K562 (cell line): ENCODE measurements at regions not wholly inside any gene's neighbourhood (a gene's known extent, or its start where the extent isn't known, plus 50 kb on each side); places are given as distances from the start of the nearest gene placed in this dataset.

Experiments used
- ATAC-seq: fragments of 200-7000 bp; cut with Tn5 transposase; 3 replicates; pipeline ENCODE4 v1.9.1; 2020; ENCODE audit warnings: moderate library complexity
- BruUV-seq: library from RNA; stranded (reverse); fragments of 400-500 nt; replicated peaks from 2 replicates; lab custom pipeline; 2021; lab: Mats Ljungman, UMichigan
- CTCF ChIA-PET: fragments of 300-600 bp; formaldehyde crosslinking; extraction: SDS; loops from one replicate; lab custom pipeline; 2021; ENCODE audit warnings: low intra/inter-chr PET ratio; lab: Yijun Ruan, JAX
- POLR2A ChIA-PET: fragments of 300-600, 350-650 bp; sonication (Branson Sonifier 250); formaldehyde crosslinking; extraction: SDS; loops from one replicate; lab custom pipeline; 2021; ENCODE audit warnings: antibody characterized with exemption, inconsistent platforms; lab: Yijun Ruan, JAX
- DNase-seq, 4 experiments: peaks; one replicate each; pipeline versions ENCODE4 v3.0.0 to v3.0.0-alpha.2; 2011 to 2018; ENCODE audit warnings: low spot score in 3 of 4, mixed read lengths in 3 of 4; ENCODE audit errors: extremely low read depth in 1 of 4
- FAIRE-seq: peaks from 2 replicates; lab custom pipeline; 2011; peaks lifted over from hg19 to GRCh38; lab: Jason Lieb, UNC
- H2AFZ ChIP-seq: 2 replicates; pipeline ENCODE4 v1.6.0; 2011; ENCODE audit warnings: low read depth, low read length, control low read depth, inconsistent platforms
- H3K27ac ChIP-seq: fragments of 200-600 bp; 3 replicates; pipeline ENCODE4 v1.8.0; 2011; ENCODE audit warnings: low read depth, mild to moderate bottlenecking, control low read depth, inconsistent platforms, low read length, moderate library complexity, mixed read lengths; ENCODE audit errors: extremely low read depth
- H3K27me3 ChIP-seq, 2 experiments: fragments of 300-600 bp in 1 of 2; 2 replicates in 1 of 2; 3 replicates in 1 of 2; pipeline versions ENCODE4 v1.6.0 to v1.8.0; 2011; ENCODE audit warnings: inconsistent platforms in 2 of 2, low read length in 2 of 2, mild to moderate bottlenecking in 1 of 2, mixed read lengths in 1 of 2, moderate library complexity in 1 of 2; ENCODE audit not compliant: control insufficient read depth in 2 of 2, insufficient read depth in 2 of 2
- H3K36me3 ChIP-seq: fragments of 300-600 bp; 3 replicates; pipeline ENCODE4 v1.8.0; 2011; ENCODE audit warnings: mild to moderate bottlenecking, low read length, inconsistent platforms; ENCODE audit not compliant: control insufficient read depth, insufficient read depth
- H3K4me1 ChIP-seq, 2 experiments: fragments of 200-600 bp in 1 of 2; replicated peaks in 1 of 2; 2 replicates in 1 of 2; 3 replicates in 1 of 2; pipeline versions ENCODE4 v1.5.1 to v1.8.0; 2011; ENCODE audit warnings: inconsistent platforms in 2 of 2, low read length in 2 of 2, mild to moderate bottlenecking in 1 of 2, mixed read lengths in 1 of 2, moderate library complexity in 1 of 2; ENCODE audit not compliant: control insufficient read depth in 2 of 2, insufficient read depth in 2 of 2
- H3K4me2 ChIP-seq: 2 replicates; pipeline ENCODE4 v1.6.1; 2011; ENCODE audit warnings: low read length, control low read depth, inconsistent platforms, mixed read lengths; ENCODE audit not compliant: insufficient read depth
- H3K4me3 ChIP-seq: fragments of 200-600 bp; sonication (generic), shearing (Covaris generic); 2 replicates; pipeline ENCODE4 v1.5.1; 2016; ENCODE audit warnings: control low read depth, inconsistent platforms
- H3K79me2 ChIP-seq: fragments of 200-600 bp; 3 replicates; pipeline ENCODE4 v1.8.0; 2011; ENCODE audit warnings: low read length, inconsistent platforms; ENCODE audit not compliant: control insufficient read depth, insufficient read depth
- H3K9ac ChIP-seq, 2 experiments: 2 replicates each; pipeline versions ENCODE4 v1.6.0 to v1.6.1; 2011; ENCODE audit warnings: low read depth in 2 of 2, low read length in 2 of 2, control low read depth in 1 of 2, inconsistent platforms in 1 of 2, mild to moderate bottlenecking in 1 of 2, mixed read lengths in 1 of 2; ENCODE audit not compliant: insufficient read depth in 1 of 2
- H3K9me1 ChIP-seq: one replicate; pipeline ENCODE4 v1.6.0; 2011; ENCODE audit warnings: inconsistent platforms, mild to moderate bottlenecking, low read length, moderate library complexity; ENCODE audit not compliant: control insufficient read depth, insufficient read depth
- H3K9me3 ChIP-seq: replicated peaks from 2 replicates; pipeline ENCODE4 v1.5.1; 2011; ENCODE audit warnings: low read depth, low read length, inconsistent platforms; ENCODE audit not compliant: control insufficient read depth, insufficient read depth
- H4K20me1 ChIP-seq: replicated peaks from 2 replicates; pipeline ENCODE4 v1.6.1; 2011; ENCODE audit warnings: low read length, inconsistent platforms, mixed read lengths; ENCODE audit not compliant: control insufficient read depth, insufficient read depth
- CHD2 ChIP-seq: IDR thresholded peaks from 2 replicates; pipeline ENCODE4 v1.6.1; 2011; ENCODE audit warnings: low read depth, low read length
- EP400 ChIP-seq: fragments of 450-650 bp; IDR thresholded peaks from 2 replicates; pipeline ENCODE4 v1.6.1; 2017; ENCODE audit warnings: antibody characterized with exemption, mild to moderate bottlenecking, moderate library complexity
- HIVEP1 ChIP-seq: fragments of 250-450 bp; sonication (Bioruptor Pico); IDR thresholded peaks from 2 replicates; pipeline ENCODE4 v1.4.0; 2020; ENCODE audit warnings: mild to moderate bottlenecking
- NBN ChIP-seq: fragments of 450-650 bp; IDR thresholded peaks from 2 replicates; pipeline ENCODE4 v1.6.1; 2016; ENCODE audit warnings: low read depth, mild to moderate bottlenecking
- TARDBP ChIP-seq: fragments of 450-650 bp; IDR thresholded peaks from 2 replicates; pipeline ENCODE4 v1.6.1; 2016
- USF1 ChIP-seq: sonication (generic); formaldehyde crosslinking; IDR thresholded peaks from 2 replicates; pipeline ENCODE4 v1.9.0; 2022; ENCODE audit warnings: mild to moderate bottlenecking, missing genetic modification reagents
- ZC3H4 ChIP-seq: sonication (generic); formaldehyde crosslinking; IDR thresholded peaks from 2 replicates; pipeline ENCODE4 v1.9.0; 2021; ENCODE audit warnings: missing genetic modification reagents, borderline replicate concordance
- ZFP30 ChIP-seq: fragments of 250-450 bp; sonication (Bioruptor Pico); IDR thresholded peaks from 2 replicates; pipeline ENCODE4 v1.8.0; 2022; ENCODE audit warnings: moderate library complexity, mild to moderate bottlenecking, inconsistent platforms, borderline replicate concordance
- ZNF75A ChIP-seq: fragments of 450-650 bp; formaldehyde crosslinking; IDR thresholded peaks from 2 replicates; pipeline ENCODE4 v1.4.0; 2020; ENCODE audit warnings: mild to moderate bottlenecking
- in situ Hi-C: fragments of 300-500 bp; cut with MboI; formaldehyde crosslinking; loops from 4 replicates; pipeline ENCODE4 v1.15.0; 2018; ENCODE audit warnings: inconsistent platforms, mixed read lengths
- intact Hi-C: fragments of 100-400 bp; cut with micrococcal nuclease; formaldehyde crosslinking; loops from 2 replicates; pipeline ENCODE4 v1.14.2; 2022
- TF ChIP-seq, protein P1 (sequence below): fragments of 250-450 bp; sonication (Bioruptor Pico); IDR thresholded peaks from 2 replicates; pipeline ENCODE4 v1.5.0; 2021
- TF ChIP-seq, protein P2 (sequence below): sonication (generic); formaldehyde crosslinking; IDR thresholded peaks from 2 replicates; pipeline ENCODE4 v1.4.0; 2020; ENCODE audit warnings: mild to moderate bottlenecking, missing genetic modification reagents
- TF ChIP-seq, protein P3 (sequence below): fragments of 250-450 bp; sonication (Bioruptor Pico); IDR thresholded peaks from 2 replicates; pipeline ENCODE4 v1.5.0; 2020; ENCODE audit warnings: mild to moderate bottlenecking, borderline replicate concordance

- no peaks in the 10 kb centered on the region for H3K4me1 ChIP-seq
- no peak overlapping the region for H3K9ac ChIP-seq
- no peak overlapping the region for H3K27ac ChIP-seq
- no peak for ATAC-seq
- TF ChIP-seq USF1 (CRISPR knock-in tag) (no peak), HIVEP1 (CRISPR knock-in tag) (no peak), ZNF75A (no peak), ZC3H4 (CRISPR knock-in tag) (no peak), TARDBP (no peak), NBN (no peak), ZFP30 (no peak), CHD2 (no peak), EP400 (no peak)
- TF ChIP-seq, protein P1, sequence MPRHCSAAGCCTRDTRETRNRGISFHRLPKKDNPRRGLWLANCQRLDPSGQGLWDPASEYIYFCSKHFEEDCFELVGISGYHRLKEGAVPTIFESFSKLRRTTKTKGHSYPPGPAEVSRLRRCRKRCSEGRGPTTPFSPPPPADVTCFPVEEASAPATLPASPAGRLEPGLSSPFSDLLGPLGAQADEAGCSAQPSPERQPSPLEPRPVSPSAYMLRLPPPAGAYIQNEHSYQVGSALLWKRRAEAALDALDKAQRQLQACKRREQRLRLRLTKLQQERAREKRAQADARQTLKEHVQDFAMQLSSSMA: no peak
- TF ChIP-seq, protein P2, sequence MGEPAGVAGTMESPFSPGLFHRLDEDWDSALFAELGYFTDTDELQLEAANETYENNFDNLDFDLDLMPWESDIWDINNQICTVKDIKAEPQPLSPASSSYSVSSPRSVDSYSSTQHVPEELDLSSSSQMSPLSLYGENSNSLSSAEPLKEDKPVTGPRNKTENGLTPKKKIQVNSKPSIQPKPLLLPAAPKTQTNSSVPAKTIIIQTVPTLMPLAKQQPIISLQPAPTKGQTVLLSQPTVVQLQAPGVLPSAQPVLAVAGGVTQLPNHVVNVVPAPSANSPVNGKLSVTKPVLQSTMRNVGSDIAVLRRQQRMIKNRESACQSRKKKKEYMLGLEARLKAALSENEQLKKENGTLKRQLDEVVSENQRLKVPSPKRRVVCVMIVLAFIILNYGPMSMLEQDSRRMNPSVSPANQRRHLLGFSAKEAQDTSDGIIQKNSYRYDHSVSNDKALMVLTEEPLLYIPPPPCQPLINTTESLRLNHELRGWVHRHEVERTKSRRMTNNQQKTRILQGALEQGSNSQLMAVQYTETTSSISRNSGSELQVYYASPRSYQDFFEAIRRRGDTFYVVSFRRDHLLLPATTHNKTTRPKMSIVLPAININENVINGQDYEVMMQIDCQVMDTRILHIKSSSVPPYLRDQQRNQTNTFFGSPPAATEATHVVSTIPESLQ (CRISPR knock-in tag): no peak
- TF ChIP-seq, protein P3, sequence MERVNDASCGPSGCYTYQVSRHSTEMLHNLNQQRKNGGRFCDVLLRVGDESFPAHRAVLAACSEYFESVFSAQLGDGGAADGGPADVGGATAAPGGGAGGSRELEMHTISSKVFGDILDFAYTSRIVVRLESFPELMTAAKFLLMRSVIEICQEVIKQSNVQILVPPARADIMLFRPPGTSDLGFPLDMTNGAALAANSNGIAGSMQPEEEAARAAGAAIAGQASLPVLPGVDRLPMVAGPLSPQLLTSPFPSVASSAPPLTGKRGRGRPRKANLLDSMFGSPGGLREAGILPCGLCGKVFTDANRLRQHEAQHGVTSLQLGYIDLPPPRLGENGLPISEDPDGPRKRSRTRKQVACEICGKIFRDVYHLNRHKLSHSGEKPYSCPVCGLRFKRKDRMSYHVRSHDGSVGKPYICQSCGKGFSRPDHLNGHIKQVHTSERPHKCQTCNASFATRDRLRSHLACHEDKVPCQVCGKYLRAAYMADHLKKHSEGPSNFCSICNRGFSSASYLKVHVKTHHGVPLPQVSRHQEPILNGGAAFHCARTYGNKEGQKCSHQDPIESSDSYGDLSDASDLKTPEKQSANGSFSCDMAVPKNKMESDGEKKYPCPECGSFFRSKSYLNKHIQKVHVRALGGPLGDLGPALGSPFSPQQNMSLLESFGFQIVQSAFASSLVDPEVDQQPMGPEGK (CRISPR knock-in tag): no peak
- no peaks in the 10 kb centered on the region for H3K27me3 ChIP-seq
- intact Hi-C loops: no loop called here
- H3K4me2 ChIP-seq: no peak overlapping the region
- BruUV-seq: no TSS peak
- no peaks in the 10 kb centered on the region for H3K36me3 ChIP-seq
- CTCF ChIA-PET: no interaction called here
- no peak overlapping the region for H2AFZ ChIP-seq
- no peaks in the 10 kb centered on the region for H3K9me1 ChIP-seq
- POLR2A ChIA-PET: no interaction called here
- no peak for FAIRE-seq
- H4K20me1 ChIP-seq: no peaks in the 10 kb centered on the region
- no peak for DNase-seq
- no peaks in the 10 kb centered on the region for H3K79me2 ChIP-seq
- H3K4me3 ChIP-seq: no peak overlapping the region
- in situ Hi-C loops: no loop called here
- H3K9me3 ChIP-seq: no peaks in the 10 kb centered on the region; the same call in 1 of the 2 replicates
Observed at GRCh38 chr1:104646233-104646632, 896.5 kb downstream of the AMY1C start.
